GM06990 (cell line): ENCODE measurements at regions not wholly inside any gene's neighbourhood (a gene's known extent, or its start where the extent isn't known, plus 50 kb on each side); places are given as distances from the start of the nearest gene placed in this dataset.

Experiments used
- DNase-seq: peaks from one replicate; pipeline ENCODE4 v3.0.0-alpha.2; 2011; ENCODE audit not compliant: insufficient read length; ENCODE audit errors: extremely low read depth
- H3K27me3 ChIP-seq: replicated peaks from 2 replicates; pipeline ENCODE4 v1.6.0; 2011; ENCODE audit warnings: low read length; ENCODE audit not compliant: control insufficient read depth, insufficient read depth
- H3K36me3 ChIP-seq: 2 replicates; pipeline ENCODE4 v1.5.1; 2011; ENCODE audit warnings: low read length; ENCODE audit not compliant: control insufficient read depth, insufficient read depth
- H3K4me3 ChIP-seq: replicated peaks from 2 replicates; pipeline ENCODE4 v1.5.1; 2011; ENCODE audit warnings: low read depth, mild to moderate bottlenecking, control low read depth, low read length
- CTCF ChIP-seq: IDR thresholded peaks from 2 replicates; pipeline ENCODE4 v1.5.1; 2011; ENCODE audit warnings: low read length, control low read depth, mild to moderate bottlenecking, inconsistent platforms; ENCODE audit not compliant: insufficient read depth, poor library complexity, severe bottlenecking

- no peak for TF ChIP-seq CTCF
These were observed 107.8 kb upstream of the SPIN4 start for GRCh38 chrX:63458981-63459380.

GRCh38 chrX:63453571-63453970 is 102.4 kb upstream of the SPIN4 start:
- no peaks in the 10 kb centered on the region for H3K36me3 ChIP-seq
- no peak overlapping the region for H3K4me3 ChIP-seq
- no peak for DNase-seq
- no peak for TF ChIP-seq CTCF
- no peaks in the 10 kb centered on the region for H3K27me3 ChIP-seq

More at GRCh38 chrX:63458981-63459380, 107.8 kb upstream of the SPIN4 start:
- no peaks in the 10 kb centered on the region for H3K36me3 ChIP-seq
- no peak for DNase-seq
- H3K27me3 ChIP-seq, result no peaks in the 10 kb centered on the region
- no peak overlapping the region for H3K4me3 ChIP-seq

GRCh38 chrX:63441717-63442116 is 90.6 kb upstream of the SPIN4 start:
- no peak for TF ChIP-seq CTCF
- no peak for DNase-seq
- H3K36me3 ChIP-seq, result no peaks in the 10 kb centered on the region

GRCh38 chrX:63439580-63439979 is 88.4 kb upstream of the SPIN4 start:
- no peak for DNase-seq
- H3K4me3 ChIP-seq, result no peak overlapping the region
- no peaks in the 10 kb centered on the region for H3K27me3 ChIP-seq
- H3K36me3 ChIP-seq, result no peaks in the 10 kb centered on the region
- TF ChIP-seq CTCF, result no peak

More at GRCh38 chrX:63441717-63442116, 90.6 kb upstream of the SPIN4 start:
- no peaks in the 10 kb centered on the region for H3K27me3 ChIP-seq
- H3K4me3 ChIP-seq, result no peak overlapping the region

GRCh38 chrX:63436865-63437264 is 85.7 kb upstream of the SPIN4 start:
- DNase-seq, result no peak
- Histone ChIP-seq H3K27me3 (no peaks in the 10 kb centered on the region), H3K36me3 (no peaks in the 10 kb centered on the region), H3K4me3 (no peak overlapping the region)
- TF ChIP-seq CTCF, result no peak

- Histone ChIP-seq H3K36me3 (no peaks in the 10 kb centered on the region), H3K27me3 (no peaks in the 10 kb centered on the region), H3K4me3 (no peak overlapping the region)
- TF ChIP-seq CTCF, result no peak
- DNase-seq, result no peak
These were observed 83.5 kb upstream of the SPIN4 start for GRCh38 chrX:63434665-63435064.
